Stimulated activated CD4-positive, alpha-beta T cell treated with anti-CD3 and anti-CD28 coated beads, TNF-alpha, amount 100 ng/mL, for 48 hours (primary cell): ENCODE measurements at regions not wholly inside any gene's neighbourhood (a gene's known extent, or its start where the extent isn't known, plus 50 kb on each side); places are given as distances from the start of the nearest gene placed in this dataset.
"Not testable (repeated sequence)": the region's sequence is repeated elsewhere in the genome, so short reads cannot be mapped to it uniquely, and the experiment has no call there.

Experiments
- DNase-seq, 3 donors: peaks; one replicate each; pipeline ENCODE4 v3.0.0-alpha.2; 2020; ENCODE audit warnings: low read depth in 3 of 3

GRCh38 chr13:34357435-34358232 is 539.7 kb downstream of the RFC3 start:
- no peak for DNase-seq

DNA sequence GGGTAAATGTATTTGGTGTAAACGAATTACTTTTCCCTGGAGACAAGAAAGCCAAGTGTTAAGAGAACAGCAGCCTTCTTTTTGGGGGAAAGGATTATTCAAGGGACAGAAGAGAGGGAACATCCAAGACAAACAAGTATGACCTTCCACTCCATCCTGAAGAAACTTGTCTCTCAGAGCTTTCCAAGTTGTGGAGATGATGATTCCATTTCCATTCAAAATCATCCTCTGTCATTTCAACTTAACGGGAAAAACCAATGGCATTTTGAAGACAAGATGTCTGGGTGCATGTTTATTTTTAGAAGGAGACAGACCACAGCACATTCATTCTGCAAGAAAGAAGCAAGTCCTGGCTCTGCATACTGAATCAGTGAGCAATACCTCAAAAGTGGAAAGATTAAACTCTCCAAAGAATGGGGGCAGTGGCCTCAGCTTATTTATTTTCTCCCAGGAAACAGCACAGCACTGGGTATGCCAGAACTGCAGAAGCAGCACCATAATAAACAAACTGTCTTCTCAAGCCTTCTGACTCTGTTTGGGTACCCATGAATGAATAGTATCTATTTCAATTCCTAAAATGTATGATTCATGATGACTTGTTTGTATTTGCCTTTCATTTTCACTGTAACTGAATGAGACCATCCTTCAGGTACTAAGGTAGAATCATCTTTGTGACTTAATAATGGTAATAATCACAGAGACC is 541.0 kb downstream of the RFC3 start:
- no peak for DNase-seq

DNA sequence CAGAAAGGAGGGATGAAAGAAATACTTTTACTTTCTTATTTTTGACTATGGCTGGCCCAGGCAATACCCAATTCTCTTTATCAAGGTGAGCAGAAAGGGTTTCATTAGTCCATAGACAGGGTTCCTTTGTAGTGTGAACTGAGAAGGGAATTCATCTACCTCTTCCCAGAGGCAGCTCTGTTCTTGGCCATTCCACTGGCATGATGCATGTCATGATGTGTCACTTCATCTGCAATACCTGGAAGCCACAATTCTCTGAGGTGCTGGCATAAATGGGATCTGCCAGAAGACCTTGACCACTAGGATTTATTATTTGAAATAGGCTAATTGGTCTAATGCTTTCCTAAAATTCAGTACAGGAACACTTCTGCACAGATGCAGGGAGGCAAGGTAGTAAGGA is 542.8 kb downstream of the RFC3 start:
- no peak for DNase-seq

GRCh38 chr13:34361560-34361959 is 543.6 kb downstream of the RFC3 start:
- no peak for DNase-seq

DNA sequence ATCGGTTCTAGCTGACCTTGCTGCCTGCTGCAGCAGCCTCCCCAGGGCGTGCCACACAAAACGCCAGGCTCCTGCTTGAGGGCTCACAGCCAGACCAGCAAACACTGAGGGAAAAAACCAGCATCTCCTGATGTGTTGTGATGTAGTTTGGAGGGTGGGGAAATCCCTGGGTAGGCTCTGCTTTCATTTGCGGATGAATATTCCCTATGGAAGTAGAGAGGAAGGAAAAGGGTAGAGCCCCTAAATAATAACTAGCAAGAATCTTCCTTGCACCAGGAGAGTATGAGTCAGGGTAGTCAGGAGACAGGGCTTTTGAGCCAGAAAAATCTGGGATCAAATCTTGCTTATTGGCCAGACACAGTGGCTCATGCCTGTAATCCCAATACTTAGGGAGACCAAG is 545.3 kb downstream of the RFC3 start:
- DNase-seq = no peak

DNA sequence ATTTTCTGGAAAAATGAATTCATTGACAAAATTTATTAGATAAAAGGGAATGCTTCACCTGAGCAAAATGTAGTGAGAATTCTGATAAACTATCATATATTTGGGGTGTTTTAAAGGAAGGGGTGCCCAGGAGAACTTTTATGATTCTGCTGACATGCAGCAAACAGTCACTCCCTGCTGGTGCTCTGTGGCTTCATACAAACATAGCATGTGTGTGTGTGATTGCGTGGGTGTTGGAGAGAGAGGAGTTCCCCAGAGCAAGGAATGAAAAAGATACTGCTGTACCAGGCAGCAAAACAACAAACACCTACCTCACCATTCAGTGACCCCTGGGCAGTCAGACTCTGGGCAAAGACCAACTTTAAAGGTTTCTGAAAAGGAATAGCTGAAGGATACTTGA is 546.7 kb downstream of the RFC3 start:
- DNase-seq = no peak

- no peak for DNase-seq
Measured at GRCh38 chr13:34369931-34370330, 552.0 kb downstream of the RFC3 start.

GRCh38 chr13:34371108-34371507 is 553.2 kb downstream of the RFC3 start:
- no peak for DNase-seq

GRCh38 chr13:34371645-34372395 is 553.9 kb downstream of the RFC3 start:
- DNase-seq = no peak

DNA sequence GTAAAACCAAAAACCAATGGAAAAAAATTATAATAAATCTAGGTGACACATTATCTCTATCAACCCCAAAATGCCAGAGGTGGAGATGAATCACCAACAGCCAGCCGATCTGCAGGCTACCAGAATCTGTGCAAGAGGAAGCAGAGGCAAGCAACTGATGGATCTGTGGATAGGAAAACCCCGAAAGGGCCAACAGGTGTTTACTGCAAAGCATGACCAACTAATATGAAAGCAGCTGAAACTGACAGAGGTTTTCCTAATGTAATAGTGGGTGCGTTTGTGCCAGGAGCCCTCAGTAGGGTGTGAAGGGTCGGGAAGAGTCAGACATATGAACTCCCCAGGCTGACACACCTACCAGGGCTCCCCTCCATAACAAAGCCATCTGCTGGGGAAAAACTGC is 554.6 kb downstream of the RFC3 start:
- DNase-seq = no peak

DNA sequence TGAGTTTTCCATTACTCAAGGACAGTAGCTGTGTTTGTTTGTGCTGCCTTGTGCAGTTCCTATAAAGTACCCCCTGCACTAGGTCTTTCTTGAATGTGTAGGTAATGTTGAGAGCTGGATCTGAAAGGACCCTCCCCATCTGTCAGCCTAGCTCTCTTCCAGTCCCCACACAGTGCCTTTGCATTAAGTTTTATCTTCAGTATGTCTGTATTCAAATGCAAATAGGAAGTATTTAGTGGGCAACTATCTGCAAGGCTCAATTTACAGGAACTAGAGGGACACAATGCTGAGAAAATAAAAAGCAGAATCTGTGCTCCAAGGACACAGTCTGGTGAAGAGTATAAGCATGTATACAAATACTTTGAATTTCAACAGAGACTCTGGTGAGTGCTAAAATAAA is 558.5 kb downstream of the RFC3 start:
- no peak for DNase-seq

- DNase-seq = no peak
Measured at GRCh38 chr13:34381228-34381627, 560.8 kb upstream of the NBEA start.

GRCh38 chr13:34383728-34384127 is 558.3 kb upstream of the NBEA start:
- no peak for DNase-seq

GRCh38 chr13:34386229-34386628 is 555.8 kb upstream of the NBEA start:
- DNase-seq = not testable (repeated sequence)

DNA sequence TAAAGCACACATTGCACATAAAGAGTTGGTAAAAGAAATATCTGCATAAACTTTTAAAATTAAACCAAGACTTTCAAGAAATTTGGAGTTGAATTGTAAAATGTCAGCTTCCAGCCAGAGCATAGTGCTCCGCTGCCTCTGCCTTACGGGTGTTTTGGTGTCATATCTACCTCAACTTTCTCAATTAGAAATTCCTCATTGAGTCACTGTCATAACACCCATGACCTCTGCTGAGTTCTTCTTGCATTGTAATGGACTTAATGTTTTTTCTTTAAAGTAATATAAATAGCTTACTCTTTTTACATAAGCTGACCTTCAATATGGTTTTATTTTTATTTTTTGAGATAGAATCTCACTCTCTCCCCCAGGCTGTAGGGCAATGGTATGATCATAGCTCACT is 551.0 kb upstream of the NBEA start:
- DNase-seq = no peak

GRCh38 chr13:34401696-34402095 is 540.4 kb upstream of the NBEA start:
- DNase-seq = no peak

DNA sequence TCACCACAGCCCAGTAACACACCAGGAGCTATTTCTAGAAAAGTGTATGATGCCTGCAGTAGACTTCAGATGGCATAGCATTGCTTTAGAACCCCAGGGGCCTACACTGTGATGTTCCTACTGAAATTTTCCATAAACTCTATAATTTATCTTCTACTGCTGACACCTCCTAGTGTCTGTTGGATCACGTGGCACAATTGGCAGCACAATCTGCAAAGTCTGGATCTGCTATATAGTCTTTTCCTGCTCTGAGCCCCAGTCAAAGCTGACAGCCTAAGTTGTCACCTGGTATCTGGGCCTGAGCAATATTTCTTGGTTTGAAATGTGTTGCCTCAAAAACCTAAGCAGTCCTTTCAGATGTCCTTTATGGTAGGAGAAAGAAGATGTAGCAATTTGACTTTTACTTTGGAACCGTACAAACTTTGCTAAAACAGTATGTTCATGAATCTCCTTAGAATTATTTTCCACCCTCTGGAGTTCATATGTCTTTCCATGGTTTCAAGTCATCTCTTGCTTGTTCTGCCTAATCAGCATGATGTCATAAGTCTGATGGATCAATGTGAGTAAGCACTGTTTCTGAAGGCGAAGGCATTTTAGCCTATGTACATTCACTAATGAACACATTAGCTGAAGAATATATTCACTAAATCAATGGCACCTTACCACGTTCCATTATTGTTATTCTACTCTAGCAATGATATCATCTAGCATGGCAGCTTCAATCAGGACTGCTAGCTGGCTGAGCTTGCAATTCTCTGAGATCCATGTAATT is 536.5 kb upstream of the NBEA start:
- DNase-seq = no peak

GRCh38 chr13:34408640-34409039 is 533.4 kb upstream of the NBEA start:
- no peak for DNase-seq

DNA sequence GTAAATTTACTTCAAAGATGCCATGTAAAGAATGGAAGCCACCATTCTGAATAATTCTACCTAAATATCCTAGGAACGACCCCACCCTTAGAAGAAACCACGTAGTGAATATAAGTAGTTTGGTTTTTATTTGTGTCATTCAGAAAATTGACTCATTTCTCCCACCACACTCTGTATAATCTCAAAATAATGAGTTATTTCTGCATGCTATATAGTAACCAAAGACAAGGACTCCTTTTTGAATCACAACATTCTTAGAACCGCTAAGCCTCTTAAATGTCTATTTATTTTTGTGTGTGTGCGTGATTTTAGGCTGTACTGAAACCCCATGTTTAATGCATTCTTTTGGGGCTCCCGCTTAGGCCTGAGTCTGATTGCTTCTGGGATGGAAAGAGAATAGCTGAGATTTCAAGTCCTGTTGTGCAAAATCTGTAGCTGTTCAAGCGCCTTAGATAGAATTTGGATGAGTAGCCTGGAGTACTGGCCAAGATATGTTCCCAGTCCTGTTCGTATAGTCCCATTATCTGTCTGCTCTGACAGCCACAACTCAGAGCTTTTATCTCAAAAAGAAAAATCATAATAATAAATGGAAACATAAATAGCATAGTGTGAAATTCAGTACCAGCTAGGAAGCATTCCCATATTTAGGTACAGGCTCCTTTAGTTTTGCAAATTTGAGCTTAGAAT is 532.4 kb upstream of the NBEA start:
- no peak for DNase-seq

DNA sequence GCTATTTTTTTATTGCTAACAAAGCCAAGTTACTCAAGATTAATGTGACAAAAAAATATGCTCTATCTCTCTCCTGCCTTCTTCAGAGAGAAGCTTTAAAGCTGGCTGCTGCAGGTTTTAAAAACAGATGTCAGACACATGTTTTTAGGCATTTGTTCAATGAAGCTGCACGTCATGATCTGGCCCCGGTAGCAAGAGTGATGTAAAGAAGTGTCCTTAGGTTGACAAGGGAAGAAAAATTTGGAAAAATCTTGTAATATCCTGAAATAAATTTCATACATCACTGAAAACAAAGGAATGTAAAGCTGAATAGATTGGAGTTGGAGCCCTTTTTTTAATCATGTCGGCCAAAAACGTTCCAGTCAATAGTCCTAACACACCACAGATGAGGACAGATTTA is 531.4 kb upstream of the NBEA start:
- no peak for DNase-seq

- DNase-seq = no peak
Measured at GRCh38 chr13:34411177-34411576, 530.9 kb upstream of the NBEA start.
